Suprapubic skin (tissue), 3 donors: ENCODE measurements at regions not wholly inside any gene's neighbourhood (a gene's known extent, or its start where the extent isn't known, plus 50 kb on each side); places are given as distances from the start of the nearest gene placed in this dataset.

ENCODE experiments used
- CTCF ChIP-seq, 2 donors: fragments of 200-600 bp in 1 of 2; fragments of 450-650 bp in 1 of 2; sonication (generic) in 1 of 2; IDR thresholded peaks; one replicate each; pipeline ENCODE4 v1.5.1; 2016 to 2019; ENCODE audit warnings: antibody characterized with exemption in 2 of 2, mild to moderate bottlenecking in 1 of 2, moderate library complexity in 1 of 2
- EP300 ChIP-seq: sonication (generic); formaldehyde crosslinking; IDR thresholded peaks from one replicate; pipeline ENCODE4 v1.6.1; 2017; ENCODE audit warnings: antibody characterized with exemption
- POLR2A ChIP-seq, 2 donors: fragments of 450-650 bp; IDR thresholded peaks; one replicate each; pipeline ENCODE4 v1.6.1; 2017; ENCODE audit warnings: antibody characterized with exemption in 2 of 2, mild to moderate bottlenecking in 2 of 2, moderate library complexity in 2 of 2

GRCh38 chr20:43842126-43843020, 72.3 kb upstream of the TOX2 start:
- TF ChIP-seq CTCF (IDR thresholded peaks at IDR 0.05) (no peak), EP300 (no peak), POLR2A (IDR thresholded peaks at IDR 0.05) (no peak)
